Transverse colon (tissue), 4 donors: ENCODE measurements at regions not wholly inside any gene's neighbourhood (a gene's known extent, or its start where the extent isn't known, plus 50 kb on each side); places are given as distances from the start of the nearest gene placed in this dataset.
A peak's percentile ranks its signal among the peaks of the same experiment; 100 is the strongest.
"Not testable (repeated sequence)": the region's sequence is repeated elsewhere in the genome, so short reads cannot be mapped to it uniquely, and the experiment has no call there.

Experiments
- DNase-seq: peaks from one replicate; pipeline ENCODE4 v3.0.0-alpha.2; 2019
- H3K27ac ChIP-seq, 4 donors: fragments of 200-600 bp; sonication (generic); 2 replicates each; pipeline ENCODE4 v1.5.1; 2016 to 2018; ENCODE audit warnings: inconsistent platforms in 4 of 4
- H3K27me3 ChIP-seq: fragments of 200-600 bp; sonication (generic); 2 replicates; pipeline ENCODE4 v1.5.1; 2017; ENCODE audit warnings: inconsistent platforms
- H3K36me3 ChIP-seq, 4 donors: fragments of 200-600 bp; sonication (generic); 2 replicates each; pipeline ENCODE4 v1.5.1; 2017 to 2019; ENCODE audit warnings: inconsistent platforms in 4 of 4
- H3K4me1 ChIP-seq, 4 donors: fragments of 200-600 bp; sonication (generic); 2 replicates each; pipeline ENCODE4 v1.5.1; 2017 to 2020; ENCODE audit warnings: inconsistent platforms in 4 of 4
- H3K4me3 ChIP-seq, 4 donors: fragments of 200-600 bp; sonication (generic); 1 replicate in 1 of 4; 2 replicates in 3 of 4; pipeline versions ENCODE4 v1.5.1 to v1.6.1; 2017 to 2019; ENCODE audit warnings: inconsistent platforms in 4 of 4
- H3K9me3 ChIP-seq, 2 donors: fragments of 200-600 bp; sonication (generic); 2 replicates each; pipeline ENCODE4 v1.5.1; 2017 to 2019; ENCODE audit warnings: inconsistent platforms in 2 of 2
- CTCF ChIP-seq, 5 experiments: fragments of 200-600 bp in 3 of 5; fragments of 450-650 bp in 2 of 5; sonication (generic) in 3 of 5; IDR thresholded peaks; 1 replicate in 2 of 5; 2 replicates in 3 of 5; pipeline ENCODE4 v1.5.1; 2016 to 2017; ENCODE audit warnings: antibody characterized with exemption in 5 of 5, inconsistent platforms in 3 of 5, mild to moderate bottlenecking in 2 of 5, moderate library complexity in 1 of 5
- EP300 ChIP-seq: sonication (generic); formaldehyde crosslinking; IDR thresholded peaks from one replicate; pipeline ENCODE4 v1.6.1; 2017; ENCODE audit warnings: antibody characterized with exemption, low read depth
- POLR2A ChIP-seq: fragments of 450-650 bp; IDR thresholded peaks from one replicate; pipeline ENCODE4 v1.6.1; 2016; ENCODE audit warnings: antibody characterized with exemption, mild to moderate bottlenecking, moderate library complexity
- POLR2AphosphoS5 ChIP-seq, 3 donors: sonication (generic); formaldehyde crosslinking; IDR thresholded peaks; one replicate each; pipeline ENCODE4 v1.6.1; 2016; ENCODE audit warnings: antibody characterized with exemption in 3 of 3
- WGBS, 2 donors: methylation state at CpG; one replicate each; pipeline ENCODE4 v1.1.5; 2018; ENCODE audit warnings: low coverage in 1 of 2; 5-methylcytosine and 5-hydroxymethylcytosine counted together
- in situ Hi-C, 4 donors: fragments of 200-750 bp; cut with MboI; loops; one replicate each; pipeline versions ENCODE4 v1.15.0 to v1.15.1; 2017; ENCODE audit warnings: low sequenced_read_pairs in 3 of 4, low pct_ligation_motif_present in 1 of 4, low pct_unique_long_range_greater_than_20kb in 1 of 4
- intact Hi-C: fragments of 100-400 bp; cut with DNase I; formaldehyde crosslinking; loops from one replicate; pipeline ENCODE4 v1.15.1; 2023; ENCODE audit warnings: low total_unique reads

GRCh38 chrX:136936183-136936549, 55.6 kb upstream of the RBMX start:
- Histone ChIP-seq H3K27ac (no peak overlapping the region), H3K36me3 (no peaks in the 10 kb centered on the region), H3K4me1 (no peaks in the 10 kb centered on the region), H3K9me3 (no peaks in the 10 kb centered on the region), H3K27me3 (no peaks in the 10 kb centered on the region), H3K4me3 (no peak overlapping the region)
- intact Hi-C loops (no loop called here), in situ Hi-C loops (loop anchor here in 1 of 4 donors (25.0 kb wide), 1 partner anchor 224 kb away; no protein-coding TSS in a partner anchor)
- no peak for DNase-seq
- WGBS, 2 donors, result 73 to 100% methylated on average over 1 to 2 of the region's 2 CpGs
- TF ChIP-seq POLR2AphosphoS5 (IDR thresholded peaks at IDR 0.05) (no peak), POLR2A (no peak), EP300 (no peak), CTCF (IDR thresholded peaks at IDR 0.05) (no peak)

- H3K4me3 ChIP-seq, H3K4me1 ChIP-seq, H3K27me3 ChIP-seq, DNase-seq, intact Hi-C loops, H3K27ac ChIP-seq, H3K9me3 ChIP-seq, H3K36me3 ChIP-seq: not testable (repeated sequence)
- WGBS, 2 donors, result 25 to 68% methylated on average over 4 to 16 of the region's 16 CpGs
- in situ Hi-C loops, result loop anchor here in 1 of 4 donors (25.0 kb wide), 1 partner anchor 223 kb away; no protein-coding TSS in a partner anchor
Measured at GRCh38 chrX:136935533-136936182, 55.1 kb upstream of the RBMX start.

GRCh38 chrX:136934652-136935051, 54.1 kb upstream of the RBMX start:
- 73% methylated on average over 8 of the region's 8 CpGs; no CpG with 5 or more reads in 1 of the 2 donors for WGBS, 2 donors
- H3K36me3 ChIP-seq, H3K4me3 ChIP-seq, DNase-seq, H3K27me3 ChIP-seq, H3K9me3 ChIP-seq, intact Hi-C loops, H3K27ac ChIP-seq, H3K4me1 ChIP-seq: not testable (repeated sequence)
- in situ Hi-C loops, result loop anchor here in 1 of 4 donors (25.0 kb wide), 1 partner anchor 222 kb away; no protein-coding TSS in a partner anchor

- no peaks in the 10 kb centered on the region for H3K9me3 ChIP-seq
- H3K4me1 ChIP-seq, result no peaks in the 10 kb centered on the region
- no peak overlapping the region for H3K4me3 ChIP-seq
- no peaks in the 10 kb centered on the region for H3K27me3 ChIP-seq
- WGBS, 2 donors, result 68 to 73% methylated on average over 3 to 13 of the region's 13 CpGs
- TF ChIP-seq POLR2A (no peak), CTCF (IDR thresholded peaks at IDR 0.05) (no peak), EP300 (no peak), POLR2AphosphoS5 (IDR thresholded peaks at IDR 0.05) (no peak)
- intact Hi-C loops, result no loop called here
- DNase-seq, result no peak
- H3K36me3 ChIP-seq, result no peaks in the 10 kb centered on the region
- in situ Hi-C loops, result loop anchor here in 1 of 4 donors (25.0 kb wide), 1 partner anchor 221 kb away; no protein-coding TSS in a partner anchor
- peak overlapping the region in 3 of 4 donors; percentile 15 to 37 (median 16) for H3K27ac ChIP-seq
Measured at GRCh38 chrX:136933611-136934145, 53.2 kb upstream of the RBMX start.

- in situ Hi-C loops, result loop anchor here in 1 of 4 donors (25.0 kb wide), 1 partner anchor 219 kb away; no protein-coding TSS in a partner anchor
- intact Hi-C loops, result no loop called here
- no peaks in the 10 kb centered on the region for H3K9me3 ChIP-seq
- H3K4me3 ChIP-seq, result no peak overlapping the region
- 73 to 88% methylated on average over 5 to 6 of the region's 6 CpGs for WGBS, 2 donors
- no peaks in the 10 kb centered on the region for H3K4me1 ChIP-seq
- H3K27ac ChIP-seq, result no peak overlapping the region
- H3K27me3 ChIP-seq, result no peaks in the 10 kb centered on the region
- TF ChIP-seq POLR2A, result no peak
- TF ChIP-seq POLR2AphosphoS5 (IDR thresholded peaks at IDR 0.05), result no peak
- TF ChIP-seq CTCF (IDR thresholded peaks at IDR 0.05), result no peak
- no peak for TF ChIP-seq EP300
- no peaks in the 10 kb centered on the region for H3K36me3 ChIP-seq
- no peak for DNase-seq
Measured at GRCh38 chrX:136931661-136932060, 51.1 kb upstream of the RBMX start.
